T-helper 2 cell treated with Interferon-gamma antibody and Interleukin-4, amounts not matched to agents 5 μg/mL and 100 μg/mL, for 36 hours (primary cell): ENCODE measurements at regions not wholly inside any gene's neighbourhood (a gene's known extent, or its start where the extent isn't known, plus 50 kb on each side); places are given as distances from the start of the nearest gene placed in this dataset.
A peak's percentile ranks its signal among the peaks of the same experiment; 100 is the strongest.

Experiments
- DNase-seq: peaks from one replicate; pipeline ENCODE4 v3.0.0; 2021; ENCODE audit warnings: low spot score
- H3K27ac Mint-ChIP-seq: one replicate; pipeline ENCODE4 v1.8.0; 2021; ENCODE audit warnings: mild to moderate bottlenecking, mixed read lengths
- H3K27me3 Mint-ChIP-seq: one replicate; pipeline ENCODE4 v1.8.0; 2021; ENCODE audit warnings: low read depth, mixed read lengths
- H3K36me3 Mint-ChIP-seq: one replicate; pipeline ENCODE4 v1.8.0; 2021; ENCODE audit warnings: low read depth, mixed read lengths
- H3K4me1 Mint-ChIP-seq: one replicate; pipeline ENCODE4 v1.8.0; 2021; ENCODE audit warnings: low read depth, mixed read lengths
- H3K4me3 Mint-ChIP-seq: one replicate; pipeline ENCODE4 v1.8.0; 2022; ENCODE audit warnings: mild to moderate bottlenecking, moderate library complexity, mixed read lengths
- H3K9me3 Mint-ChIP-seq: one replicate; pipeline ENCODE4 v1.8.0; 2021; ENCODE audit warnings: mixed read lengths

- DNase-seq, result no peak
- Mint-ChIP-seq H3K4me3 (no peak overlapping the region), H3K4me1 (no peaks in the 10 kb centered on the region), H3K9me3 (no peaks in the 10 kb centered on the region), H3K27me3 (peaks cover 7% of the 10 kb centered on the region), H3K27ac (no peak overlapping the region), H3K36me3 (no peaks in the 10 kb centered on the region)
Observed at GRCh38 chr22:22796724-22797123, 90.9 kb upstream of the IGLL5 start.

- DNase-seq, result no peak
- H3K9me3 Mint-ChIP-seq, result no peaks in the 10 kb centered on the region
- peaks cover 9% of the 10 kb centered on the region for H3K27me3 Mint-ChIP-seq
- H3K36me3 Mint-ChIP-seq, result no peaks in the 10 kb centered on the region
- H3K27ac Mint-ChIP-seq, result no peak overlapping the region
- peaks cover 8% of the 10 kb centered on the region for H3K4me1 Mint-ChIP-seq
- no peak overlapping the region for H3K4me3 Mint-ChIP-seq
Observed at GRCh38 chr22:22798232-22798616, 89.4 kb upstream of the IGLL5 start.

GRCh38 chr22:22798716-22799115 is 88.9 kb upstream of the IGLL5 start:
- no peaks in the 10 kb centered on the region for H3K36me3 Mint-ChIP-seq

GRCh38 chr22:22799561-22799960 is 88.1 kb upstream of the IGLL5 start:
- Mint-ChIP-seq H3K36me3 (no peaks in the 10 kb centered on the region), H3K9me3 (no peaks in the 10 kb centered on the region), H3K27ac (no peak overlapping the region), H3K4me1 (peaks cover 8% of the 10 kb centered on the region), H3K27me3 (peaks cover 12% of the 10 kb centered on the region), H3K4me3 (no peak overlapping the region)
- DNase-seq, result no peak

More at GRCh38 chr22:22798716-22799115, 88.9 kb upstream of the IGLL5 start:
- no peak for DNase-seq
- Mint-ChIP-seq H3K27ac (no peak overlapping the region), H3K4me3 (no peak overlapping the region), H3K4me1 (peaks cover 8% of the 10 kb centered on the region), H3K9me3 (no peaks in the 10 kb centered on the region), H3K27me3 (peaks cover 9% of the 10 kb centered on the region)

GRCh38 chr22:22800716-22801115 is 86.9 kb upstream of the IGLL5 start:
- peaks cover 8% of the 10 kb centered on the region for H3K4me1 Mint-ChIP-seq
- H3K27ac Mint-ChIP-seq, result no peak overlapping the region
- no peak for DNase-seq
- peaks cover 15% of the 10 kb centered on the region for H3K27me3 Mint-ChIP-seq
- H3K4me3 Mint-ChIP-seq, result no peak overlapping the region
- H3K36me3 Mint-ChIP-seq, result no peaks in the 10 kb centered on the region
- no peaks in the 10 kb centered on the region for H3K9me3 Mint-ChIP-seq

- Mint-ChIP-seq H3K9me3 (no peaks in the 10 kb centered on the region), H3K27ac (no peak overlapping the region), H3K36me3 (no peaks in the 10 kb centered on the region), H3K4me1 (peaks cover 11% of the 10 kb centered on the region), H3K4me3 (no peak overlapping the region), H3K27me3 (peaks cover 24% of the 10 kb centered on the region)
- DNase-seq, result no peak
Observed at GRCh38 chr22:22802339-22802970, 85.2 kb upstream of the IGLL5 start.

GRCh38 chr22:22803285-22803853 is 84.2 kb upstream of the IGLL5 start:
- no peak overlapping the region for H3K4me3 Mint-ChIP-seq
- H3K36me3 Mint-ChIP-seq, result no peaks in the 10 kb centered on the region
- H3K4me1 Mint-ChIP-seq, result peaks cover 11% of the 10 kb centered on the region
- DNase-seq, result no peak
- no peaks in the 10 kb centered on the region for H3K9me3 Mint-ChIP-seq
- H3K27me3 Mint-ChIP-seq, result peaks cover 29% of the 10 kb centered on the region
- no peak overlapping the region for H3K27ac Mint-ChIP-seq

GRCh38 chr22:22810018-22810427 is 77.6 kb upstream of the IGLL5 start:
- Mint-ChIP-seq H3K27me3 (peaks cover 32% of the 10 kb centered on the region), H3K4me1 (peaks cover 5% of the 10 kb centered on the region), H3K27ac (no peak overlapping the region), H3K36me3 (no peaks in the 10 kb centered on the region), H3K4me3 (no peak overlapping the region), H3K9me3 (no peaks in the 10 kb centered on the region)
- peak; percentile 30 for DNase-seq

- peaks cover 10% of the 10 kb centered on the region for H3K4me1 Mint-ChIP-seq
- H3K4me3 Mint-ChIP-seq, result no peak overlapping the region
- H3K27me3 Mint-ChIP-seq, result peaks cover 29% of the 10 kb centered on the region
- H3K27ac Mint-ChIP-seq, result no peak overlapping the region
- no peaks in the 10 kb centered on the region for H3K9me3 Mint-ChIP-seq
- DNase-seq, result no peak
- no peaks in the 10 kb centered on the region for H3K36me3 Mint-ChIP-seq
Observed at GRCh38 chr22:22810471-22810870, 77.1 kb upstream of the IGLL5 start.

GRCh38 chr22:22811016-22812009 is 76.3 kb upstream of the IGLL5 start:
- H3K36me3 Mint-ChIP-seq, result no peaks in the 10 kb centered on the region
- H3K27ac Mint-ChIP-seq, result no peak overlapping the region
- H3K4me1 Mint-ChIP-seq, result peaks cover 18% of the 10 kb centered on the region
- H3K27me3 Mint-ChIP-seq, result peaks cover 26% of the 10 kb centered on the region
- no peaks in the 10 kb centered on the region for H3K9me3 Mint-ChIP-seq
- DNase-seq, result no peak
- H3K4me3 Mint-ChIP-seq, result no peak overlapping the region

- Mint-ChIP-seq H3K36me3 (no peaks in the 10 kb centered on the region), H3K4me1 (peaks cover 22% of the 10 kb centered on the region), H3K27me3 (peaks cover 18% of the 10 kb centered on the region), H3K27ac (no peak overlapping the region), H3K4me3 (no peak overlapping the region), H3K9me3 (no peaks in the 10 kb centered on the region)
- no peak for DNase-seq
Observed at GRCh38 chr22:22812031-22812905, 75.3 kb upstream of the IGLL5 start.

- H3K27ac Mint-ChIP-seq, result no peak overlapping the region
- no peaks in the 10 kb centered on the region for H3K36me3 Mint-ChIP-seq
- no peak overlapping the region for H3K4me3 Mint-ChIP-seq
- peaks cover 34% of the 10 kb centered on the region for H3K4me1 Mint-ChIP-seq
- no peaks in the 10 kb centered on the region for H3K9me3 Mint-ChIP-seq
- H3K27me3 Mint-ChIP-seq, result peaks cover 11% of the 10 kb centered on the region
- DNase-seq, result no peak
Observed at GRCh38 chr22:22813126-22814075, 74.2 kb upstream of the IGLL5 start.
